ENCODE measurements at regions not wholly inside any gene's neighbourhood (a gene's known extent, or its start where the extent isn't known, plus 50 kb on each side); places are given as distances from the start of the nearest gene placed in this dataset.
"Not testable (repeated sequence)": the region's sequence is repeated elsewhere in the genome, so short reads cannot be mapped to it uniquely, and the experiment has no call there.

DNA sequence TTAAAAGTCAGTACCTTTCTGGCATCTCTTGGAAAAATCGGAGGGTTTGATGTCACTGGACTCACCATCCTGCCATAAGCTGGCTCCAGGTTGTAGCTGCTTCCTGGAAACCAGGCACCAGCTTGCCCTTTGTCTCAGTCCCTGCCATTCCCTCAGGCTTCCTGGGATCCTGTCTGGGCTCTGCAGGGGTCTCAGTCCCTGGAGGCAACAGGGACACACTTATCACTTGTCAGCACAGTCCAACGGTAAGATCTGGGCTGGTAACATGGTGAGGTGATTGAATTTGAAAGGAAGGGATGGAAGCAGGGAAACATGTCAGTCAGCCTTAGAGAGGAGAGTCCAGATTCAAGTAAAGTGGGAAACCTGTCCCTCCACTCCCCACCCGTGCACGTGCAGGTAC is 147.6 kb upstream of the ECI2 start:
- intact Hi-C loops (cut with DNase I): no loop called here

GRCh38 chr6:4281341-4282293 is 146.2 kb upstream of the ECI2 start:
- intact Hi-C loops (cut with DNase I): no loop called here
- DNase-seq: peak; percentile 21 to 86 (median 62)

More for the DNA sequence above, 147.6 kb upstream of the ECI2 start:
- DNase-seq: no peak

DNA sequence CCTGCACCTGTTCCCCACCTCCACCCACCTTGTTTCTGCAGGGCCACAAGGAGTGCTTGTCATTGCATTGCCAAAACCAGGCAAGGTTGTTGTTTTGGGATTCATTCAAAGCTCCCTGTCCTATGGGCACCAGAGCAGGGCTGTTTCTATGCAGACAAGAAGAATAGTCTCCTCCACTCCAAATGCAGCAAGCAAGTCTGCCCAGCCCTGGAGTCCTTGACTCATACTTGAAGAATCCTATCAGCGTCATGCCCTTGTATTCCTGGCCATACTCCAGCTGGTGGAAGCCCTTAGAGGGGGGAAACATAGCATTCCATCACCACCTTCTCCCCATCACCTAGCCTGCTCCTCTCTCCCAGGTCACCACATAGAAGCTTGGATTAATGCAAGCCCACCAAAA is 145.3 kb upstream of the ECI2 start:
- intact Hi-C loops (cut with DNase I): no loop called here
- DNase-seq: no peak

DNA sequence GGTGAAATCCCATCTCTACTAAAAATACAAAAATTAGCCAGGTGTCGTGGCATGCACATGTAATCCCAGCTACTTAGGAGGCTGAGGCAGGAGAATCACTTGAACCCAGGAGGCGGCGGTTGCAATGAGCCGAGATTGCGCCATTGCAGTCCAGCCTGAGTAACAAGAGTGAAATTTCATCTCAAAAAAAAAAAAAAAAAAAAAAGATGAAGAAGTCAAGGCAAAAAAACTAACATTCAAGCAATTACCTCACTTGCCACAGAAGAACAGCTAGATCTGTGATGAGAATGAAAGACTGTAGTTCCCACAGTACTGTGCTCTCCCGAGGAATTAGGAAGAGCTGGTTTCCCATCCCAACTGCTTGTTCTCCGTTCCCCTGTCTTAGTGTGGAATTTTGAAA is 144.7 kb upstream of the ECI2 start:
- intact Hi-C loops (cut with DNase I): no loop called here
- no peak for DNase-seq

GRCh38 chr6:4274382-4275082 is 139.2 kb upstream of the ECI2 start:
- intact Hi-C loops (cut with DNase I): no loop called here

GRCh38 chr6:4272996-4273395 is 137.6 kb upstream of the ECI2 start:
- intact Hi-C loops (cut with DNase I): no loop called here

More at GRCh38 chr6:4274382-4275082, 139.2 kb upstream of the ECI2 start:
- DNase-seq: no peak

GRCh38 chr6:4271761-4272470 is 136.5 kb upstream of the ECI2 start:
- DNase-seq: no peak
- intact Hi-C loops (cut with DNase I): no loop called here

More at GRCh38 chr6:4272996-4273395, 137.6 kb upstream of the ECI2 start:
- no peak for DNase-seq

GRCh38 chr6:4270776-4271175 is 135.4 kb upstream of the ECI2 start:
- DNase-seq: no peak
- intact Hi-C loops (cut with DNase I): no loop called here

GRCh38 chr6:4270001-4270400 is 134.6 kb upstream of the ECI2 start:
- no peak for DNase-seq

GRCh38 chr6:4268171-4268570 is 132.8 kb upstream of the ECI2 start:
- intact Hi-C loops (cut with DNase I): no loop called here
- no peak for DNase-seq

More at GRCh38 chr6:4270001-4270400, 134.6 kb upstream of the ECI2 start:
- intact Hi-C loops (cut with DNase I): no loop called here

DNA sequence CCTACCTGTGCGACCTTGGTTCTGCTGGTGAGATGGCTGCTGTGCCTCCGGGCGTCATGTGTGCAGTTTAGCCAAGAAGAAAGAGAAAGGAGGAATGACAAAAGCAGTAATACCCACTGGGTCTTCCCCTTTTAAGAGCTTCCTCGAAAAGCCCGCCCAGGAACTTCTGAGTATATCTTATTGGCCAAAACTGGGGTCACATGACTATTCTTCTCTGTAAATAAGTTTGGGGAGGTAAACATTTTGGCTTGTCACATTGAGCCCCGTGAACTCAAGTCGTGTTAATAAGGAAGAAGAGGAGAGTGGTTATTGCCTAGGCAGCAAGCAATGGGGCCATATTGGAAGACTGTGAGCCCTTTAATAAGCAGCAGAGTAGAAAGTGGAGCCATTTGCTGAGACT is 130.4 kb upstream of the ECI2 start:
- DNase-seq: no peak
- intact Hi-C loops (cut with DNase I): no loop called here

GRCh38 chr6:4264601-4265000 is 129.2 kb upstream of the ECI2 start:
- intact Hi-C loops (cut with DNase I): no loop called here

DNA sequence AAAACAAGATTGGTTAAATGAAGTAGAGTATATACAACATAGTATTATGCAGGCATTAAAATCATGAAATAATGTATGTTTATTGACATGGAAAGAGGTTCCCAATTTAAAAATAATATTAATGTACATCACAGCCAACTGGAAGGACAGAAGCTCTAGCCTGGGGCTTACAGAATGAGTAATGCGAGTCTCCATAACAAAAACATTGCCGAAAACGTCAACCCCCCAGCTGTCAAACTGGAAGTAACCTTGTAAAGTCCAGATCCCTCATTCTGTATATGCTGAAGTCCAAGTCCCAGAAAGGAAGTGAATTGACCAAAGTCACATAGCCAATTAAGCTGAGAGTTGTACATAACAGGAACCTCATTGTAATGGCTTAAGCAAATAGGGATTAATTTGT is 128.7 kb upstream of the ECI2 start:
- intact Hi-C loops (cut with DNase I): no loop called here
- DNase-seq: no peak

More at GRCh38 chr6:4264601-4265000, 129.2 kb upstream of the ECI2 start:
- no peak for DNase-seq

DNA sequence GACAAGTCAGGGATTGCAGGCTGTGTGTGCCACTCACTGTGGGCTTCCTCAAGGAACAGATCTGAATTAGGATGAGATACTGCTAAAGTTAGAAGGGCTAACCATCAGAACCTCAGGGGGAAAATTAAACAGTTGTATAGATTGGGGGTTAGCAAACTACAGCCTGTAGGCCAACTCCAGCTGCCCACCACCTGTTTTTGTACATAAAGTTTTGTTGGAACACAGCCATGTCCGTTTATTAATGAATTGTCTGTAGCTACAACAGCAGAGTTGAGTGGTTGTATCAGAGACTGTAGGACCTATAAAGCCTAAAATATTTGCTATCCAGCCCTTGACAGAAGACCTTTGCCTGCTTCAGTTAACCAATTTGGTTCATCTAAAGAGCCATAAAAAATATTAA is 127.2 kb upstream of the ECI2 start:
- intact Hi-C loops (cut with DNase I): no loop called here
- no peak for DNase-seq

GRCh38 chr6:4259391-4259790 is 124.0 kb upstream of the ECI2 start:
- intact Hi-C loops (cut with DNase I): no loop called here
- DNase-seq: no peak

DNA sequence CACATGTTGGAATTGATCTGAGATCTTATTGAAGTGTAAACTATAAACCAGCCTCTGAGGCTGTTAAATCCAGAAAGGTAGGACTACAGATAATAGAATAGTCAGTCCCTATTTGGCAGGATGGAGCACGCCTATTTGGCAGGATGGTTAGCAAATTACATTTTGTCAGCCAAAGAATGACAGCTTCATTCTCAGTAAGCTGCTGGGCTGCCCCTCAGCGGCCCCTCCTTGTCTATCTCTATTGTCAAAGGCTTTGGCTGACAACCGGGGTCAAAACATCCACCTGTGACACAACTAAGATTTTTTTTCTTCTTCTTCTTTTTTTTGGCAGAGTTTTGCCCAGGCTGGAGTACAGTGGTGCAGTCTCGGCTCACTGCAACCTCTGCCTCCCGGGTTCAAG is 123.4 kb upstream of the ECI2 start:
- intact Hi-C loops (cut with DNase I): no loop called here
- no peak for DNase-seq

GRCh38 chr6:4256969-4257368 is 121.6 kb upstream of the ECI2 start:
- intact Hi-C loops (cut with DNase I): no loop called here
- DNase-seq: no peak

GRCh38 chr6:4253604-4254231 is 118.3 kb upstream of the ECI2 start:
- DNase-seq: peak in 6 of 42 donors; percentile 4 to 24 (median 14)
- intact Hi-C loops (cut with DNase I): no loop called here

DNA sequence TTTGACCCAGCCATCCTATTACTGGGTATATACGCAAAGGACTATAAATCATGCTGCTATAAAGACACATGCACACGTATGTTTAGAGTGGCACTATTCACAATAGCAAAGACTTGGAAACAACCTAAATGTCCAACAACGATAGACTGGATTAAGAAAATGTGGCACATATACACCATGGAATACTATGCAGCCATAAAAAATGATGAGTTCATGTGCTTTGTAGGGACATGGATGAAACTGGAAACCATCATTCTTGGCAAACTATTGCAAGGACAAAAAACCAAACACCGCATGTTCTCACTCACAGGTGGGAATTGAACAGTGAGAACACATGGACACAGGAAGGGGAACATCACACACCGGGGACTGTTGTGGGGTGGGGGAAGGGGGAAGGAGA is 117.1 kb upstream of the ECI2 start:
- intact Hi-C loops (cut with DNase I); DNase-seq: not testable (repeated sequence)
